ENCODE measurements at regions not wholly inside any gene's neighbourhood (a gene's known extent, or its start where the extent isn't known, plus 50 kb on each side); places are given as distances from the start of the nearest gene placed in this dataset.

DNA sequence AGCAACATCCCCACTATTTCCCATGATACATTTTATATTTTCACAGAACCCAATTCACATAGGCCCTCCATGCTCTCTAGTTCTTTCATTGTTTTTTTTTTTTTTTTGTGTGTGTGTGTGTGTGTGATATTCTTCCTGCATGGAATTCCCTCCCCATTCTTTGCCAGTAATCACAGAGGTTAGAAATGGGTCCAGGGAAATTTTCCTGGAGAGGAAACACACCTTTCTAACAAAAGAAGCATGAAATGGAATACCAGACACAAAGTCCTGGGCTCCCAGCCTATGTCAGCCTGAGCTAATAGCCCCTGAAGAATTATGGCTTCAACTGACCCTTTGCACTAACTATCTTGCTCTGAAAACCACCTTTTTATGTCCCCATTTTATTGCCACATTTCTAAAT is 194.2 kb upstream of the NT5E start:
- peaks cover 0 to 5% (median 0%) of the 10 kb centered on the region in 3 donors for H3K9me3 ChIP-seq (ENCODE audit: control insufficient read depth in 2 of 3, insufficient read depth in 1 of 3, low read length in 3 of 3)
- FAIRE-seq: no peak
- intact Hi-C loops (cut with DNase I): no loop called here
- H3K4me1 ChIP-seq (ENCODE audit: control insufficient read depth in 2 of 3, insufficient read depth in 2 of 3, low read depth in 1 of 3, low read length in 3 of 3): no peaks in the 10 kb centered on the region
- TF ChIP-seq, protein P1, sequence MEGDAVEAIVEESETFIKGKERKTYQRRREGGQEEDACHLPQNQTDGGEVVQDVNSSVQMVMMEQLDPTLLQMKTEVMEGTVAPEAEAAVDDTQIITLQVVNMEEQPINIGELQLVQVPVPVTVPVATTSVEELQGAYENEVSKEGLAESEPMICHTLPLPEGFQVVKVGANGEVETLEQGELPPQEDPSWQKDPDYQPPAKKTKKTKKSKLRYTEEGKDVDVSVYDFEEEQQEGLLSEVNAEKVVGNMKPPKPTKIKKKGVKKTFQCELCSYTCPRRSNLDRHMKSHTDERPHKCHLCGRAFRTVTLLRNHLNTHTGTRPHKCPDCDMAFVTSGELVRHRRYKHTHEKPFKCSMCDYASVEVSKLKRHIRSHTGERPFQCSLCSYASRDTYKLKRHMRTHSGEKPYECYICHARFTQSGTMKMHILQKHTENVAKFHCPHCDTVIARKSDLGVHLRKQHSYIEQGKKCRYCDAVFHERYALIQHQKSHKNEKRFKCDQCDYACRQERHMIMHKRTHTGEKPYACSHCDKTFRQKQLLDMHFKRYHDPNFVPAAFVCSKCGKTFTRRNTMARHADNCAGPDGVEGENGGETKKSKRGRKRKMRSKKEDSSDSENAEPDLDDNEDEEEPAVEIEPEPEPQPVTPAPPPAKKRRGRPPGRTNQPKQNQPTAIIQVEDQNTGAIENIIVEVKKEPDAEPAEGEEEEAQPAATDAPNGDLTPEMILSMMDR (IDR thresholded peaks at IDR 0.05; ENCODE audit: borderline replicate concordance, extremely low read depth, insufficient read depth): no peak
- no peak overlapping the region for H3K9ac ChIP-seq (ENCODE audit: low read length in 3 of 3)
- H3K27ac ChIP-seq (ENCODE audit: low read depth in 2 of 2, low read length in 2 of 2): no peak overlapping the region
- H3K4me3 ChIP-seq (ENCODE audit: low read length in 3 of 3): no peak overlapping the region
- no peaks in the 10 kb centered on the region for H3K36me3 ChIP-seq (ENCODE audit: control insufficient read depth in 2 of 3, insufficient read depth in 3 of 3, low read length in 3 of 3)
- no peaks in the 10 kb centered on the region for H3K27me3 ChIP-seq (ENCODE audit: control insufficient read depth, insufficient read depth, low read length)
- DNase-seq: peak in 2 of 5 donors; percentile 3 to 12

DNA sequence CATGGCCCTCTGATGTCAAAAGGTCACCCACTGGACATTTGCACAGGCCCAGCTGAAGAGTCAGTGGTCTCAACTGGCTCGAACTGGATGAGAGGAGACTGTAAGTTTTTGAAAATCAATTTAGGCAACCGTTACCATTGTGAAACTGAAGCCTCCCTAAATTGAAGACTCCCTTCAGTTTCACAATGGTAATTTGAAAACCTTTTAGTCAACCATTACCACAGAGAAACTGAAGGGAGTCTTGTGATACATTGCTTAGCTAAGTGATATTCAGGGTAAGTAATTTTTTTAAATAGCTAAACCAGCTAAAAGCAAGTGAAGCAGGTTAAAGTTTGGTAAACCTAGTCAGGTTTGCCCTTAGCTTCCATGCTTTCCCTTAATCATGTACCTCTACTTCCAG is 197.3 kb upstream of the NT5E start:
- no peaks in the 10 kb centered on the region for H3K36me3 ChIP-seq (ENCODE audit: control insufficient read depth in 2 of 3, insufficient read depth in 3 of 3, low read length in 3 of 3)
- H3K27ac ChIP-seq (ENCODE audit: low read depth in 2 of 2, low read length in 2 of 2): no peak overlapping the region
- H3K4me1 ChIP-seq (ENCODE audit: control insufficient read depth in 2 of 3, insufficient read depth in 2 of 3, low read depth in 1 of 3, low read length in 3 of 3): no peaks in the 10 kb centered on the region
- TF ChIP-seq, protein P1 (IDR thresholded peaks at IDR 0.05; ENCODE audit: borderline replicate concordance, extremely low read depth, insufficient read depth): no peak
- DNase-seq (no peak), FAIRE-seq (no peak)
- no peaks in the 10 kb centered on the region for H3K27me3 ChIP-seq (ENCODE audit: control insufficient read depth, insufficient read depth, low read length)
- H3K9me3 ChIP-seq (ENCODE audit: control insufficient read depth in 2 of 3, insufficient read depth in 1 of 3, low read length in 3 of 3): peaks cover 0 to 5% (median 0%) of the 10 kb centered on the region in 3 donors
- intact Hi-C loops (cut with DNase I): no loop called here
- no peak overlapping the region for H3K9ac ChIP-seq (ENCODE audit: low read length in 3 of 3)
- no peak overlapping the region for H3K4me3 ChIP-seq (ENCODE audit: low read length in 3 of 3)

GRCh38 chr6:85252085-85252484 is 197.8 kb upstream of the NT5E start:
- Histone ChIP-seq H3K27me3 (ENCODE audit: control insufficient read depth, insufficient read depth, low read length) (no peaks in the 10 kb centered on the region), H3K4me1 (ENCODE audit: control insufficient read depth in 2 of 3, insufficient read depth in 2 of 3, low read depth in 1 of 3, low read length in 3 of 3) (no peaks in the 10 kb centered on the region), H3K36me3 (ENCODE audit: control insufficient read depth in 2 of 3, insufficient read depth in 3 of 3, low read length in 3 of 3) (no peaks in the 10 kb centered on the region), H3K4me3 (ENCODE audit: low read length in 3 of 3) (no peak overlapping the region), H3K27ac (ENCODE audit: low read depth in 2 of 2, low read length in 2 of 2) (no peak overlapping the region), H3K9ac (ENCODE audit: low read length in 3 of 3) (no peak overlapping the region), H3K9me3 (ENCODE audit: control insufficient read depth in 2 of 3, insufficient read depth in 1 of 3, low read length in 3 of 3) (peaks cover 0 to 6% (median 0%) of the 10 kb centered on the region in 3 donors)
- FAIRE-seq (no peak), DNase-seq (no peak)
- intact Hi-C loops (cut with DNase I): no loop called here
- TF ChIP-seq, protein P1 (IDR thresholded peaks at IDR 0.05; ENCODE audit: borderline replicate concordance, extremely low read depth, insufficient read depth): no peak

DNA sequence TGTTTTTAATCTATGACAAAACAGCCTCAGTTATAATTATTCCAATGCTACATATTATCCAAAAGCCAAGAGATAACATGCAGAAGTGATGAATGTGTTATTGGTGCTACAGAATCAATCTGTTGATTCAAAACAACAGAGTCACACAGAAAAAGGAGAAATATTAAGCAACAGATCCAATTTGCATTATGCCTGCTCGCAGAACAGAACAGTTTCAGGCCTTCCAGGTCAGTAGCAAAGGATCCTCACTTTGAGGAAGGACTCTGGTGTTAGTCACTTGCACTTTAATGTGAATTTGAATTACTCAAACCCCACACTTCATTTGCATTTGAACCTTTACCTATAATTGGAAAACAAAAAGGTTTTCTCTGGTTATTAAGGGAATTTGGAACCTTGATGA is 198.6 kb upstream of the NT5E start:
- no peaks in the 10 kb centered on the region for H3K4me1 ChIP-seq (ENCODE audit: control insufficient read depth in 2 of 3, insufficient read depth in 2 of 3, low read depth in 1 of 3, low read length in 3 of 3)
- no peak overlapping the region for H3K4me3 ChIP-seq (ENCODE audit: low read length in 3 of 3)
- intact Hi-C loops (cut with DNase I): no loop called here
- no peaks in the 10 kb centered on the region for H3K27me3 ChIP-seq (ENCODE audit: control insufficient read depth, insufficient read depth, low read length)
- FAIRE-seq (no peak), DNase-seq (no peak)
- H3K36me3 ChIP-seq (ENCODE audit: control insufficient read depth in 2 of 3, insufficient read depth in 3 of 3, low read length in 3 of 3): no peaks in the 10 kb centered on the region
- no peak overlapping the region for H3K9ac ChIP-seq (ENCODE audit: low read length in 3 of 3)
- TF ChIP-seq, protein P1 (IDR thresholded peaks at IDR 0.05; ENCODE audit: borderline replicate concordance, extremely low read depth, insufficient read depth): no peak
- peaks cover 0 to 10% (median 0%) of the 10 kb centered on the region in 3 donors for H3K9me3 ChIP-seq (ENCODE audit: control insufficient read depth in 2 of 3, insufficient read depth in 1 of 3, low read length in 3 of 3)
- H3K27ac ChIP-seq (ENCODE audit: low read depth in 2 of 2, low read length in 2 of 2): no peak overlapping the region

Measured in kidney (tissue), 13 donors.